Islet precursor cell (in vitro differentiated cells): ENCODE measurements at regions not wholly inside any gene's neighbourhood (a gene's known extent, or its start where the extent isn't known, plus 50 kb on each side); places are given as distances from the start of the nearest gene placed in this dataset.
"Not testable (repeated sequence)": the region's sequence is repeated elsewhere in the genome, so short reads cannot be mapped to it uniquely, and the experiment has no call there.

Experiments
- DNase-seq: peaks from one replicate; pipeline ENCODE4 v3.0.0-alpha.2; 2018

DNA sequence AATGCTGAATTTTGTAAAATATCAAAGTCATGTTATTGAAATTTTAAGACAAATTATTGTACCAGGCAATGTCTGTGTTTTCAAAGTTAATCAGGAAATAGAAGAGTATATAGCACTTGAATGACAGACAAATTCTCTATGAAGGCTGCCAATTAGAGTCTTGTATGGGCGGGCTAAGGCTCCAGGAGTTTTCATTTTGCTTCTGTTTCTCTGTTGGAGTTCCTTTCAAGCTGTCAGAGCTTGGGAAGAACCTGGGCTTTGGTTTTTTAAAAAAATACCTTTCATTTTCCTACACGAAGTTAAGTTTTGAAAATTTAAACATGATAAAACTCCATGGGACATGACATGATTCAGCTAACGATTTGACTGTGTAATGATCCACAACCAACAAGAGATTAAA, 339.0 kb upstream of the KCNH7 start:
- DNase-seq = no peak

DNA sequence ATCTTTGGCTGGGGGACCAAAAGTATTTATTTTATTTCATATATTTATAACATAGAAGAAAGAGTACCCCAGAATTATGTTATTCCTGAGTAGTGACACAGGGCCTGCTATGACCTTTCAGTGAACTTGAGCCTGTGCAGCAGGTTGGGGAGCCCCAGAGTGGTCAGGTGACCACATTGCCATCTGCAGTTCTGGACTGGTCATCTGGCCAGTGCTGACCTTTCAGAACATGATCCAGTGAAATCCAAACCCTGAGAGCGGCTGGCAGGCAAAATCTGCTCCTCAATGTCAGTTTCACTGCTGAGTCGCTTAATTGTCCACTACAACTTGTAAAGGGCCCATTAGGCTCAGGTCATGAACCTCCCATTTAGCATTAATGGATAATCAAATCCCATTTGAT, 336.7 kb upstream of the KCNH7 start:
- no peak for DNase-seq

DNA sequence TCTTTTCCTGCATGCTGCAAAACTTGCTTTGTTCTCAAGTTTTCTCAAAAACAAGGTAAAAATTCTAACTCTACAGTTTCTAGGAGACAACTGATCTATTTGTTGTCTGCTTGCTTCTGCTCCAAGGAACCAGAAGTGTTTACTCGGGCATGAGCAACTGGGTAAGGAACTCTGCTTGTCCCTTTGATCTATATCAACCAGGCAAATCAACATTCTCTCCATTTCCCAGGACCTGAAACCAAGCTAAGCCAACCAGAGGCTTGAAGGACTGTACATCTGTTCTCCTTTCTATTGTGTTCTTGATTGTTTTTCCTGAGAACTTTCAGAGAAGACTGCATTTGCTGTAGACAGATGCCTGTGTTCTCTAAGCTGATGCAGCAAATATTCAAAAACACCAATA, 335.0 kb upstream of the KCNH7 start:
- peak; percentile 74 for DNase-seq

DNA sequence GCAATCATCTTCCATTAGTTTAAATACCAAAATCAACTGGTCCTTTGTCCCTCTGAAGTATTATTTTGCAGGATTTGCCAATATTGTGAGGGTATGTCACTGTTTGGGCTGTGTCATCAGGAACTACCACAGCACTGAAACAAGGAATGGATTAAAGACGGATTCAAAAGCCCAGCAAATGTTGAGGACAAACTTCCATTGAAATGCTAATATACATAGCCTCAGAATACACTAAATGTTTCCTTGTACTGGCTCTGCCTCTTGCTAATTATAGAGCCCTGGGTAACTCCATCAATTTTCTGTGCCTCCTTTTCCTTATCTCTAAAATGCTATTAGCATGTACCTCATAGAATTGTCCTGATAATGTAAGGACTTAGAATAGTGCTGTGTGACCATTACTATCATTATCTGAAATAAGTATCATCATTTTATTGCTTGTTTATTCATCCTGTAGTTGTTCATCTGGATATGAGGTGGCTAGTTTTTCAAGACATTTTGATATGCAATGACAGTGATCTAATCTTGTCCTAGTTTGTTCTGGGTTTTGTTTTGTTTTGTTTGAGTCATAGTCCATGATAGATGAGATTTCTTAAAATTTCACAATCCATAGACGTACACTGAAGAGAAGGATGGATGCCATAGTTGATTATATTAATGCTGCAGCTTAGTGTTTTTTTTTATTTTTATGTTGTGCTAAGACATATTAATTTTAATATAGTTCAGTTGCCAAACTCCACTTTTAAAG, 333.4 kb upstream of the KCNH7 start:
- DNase-seq = no peak

DNA sequence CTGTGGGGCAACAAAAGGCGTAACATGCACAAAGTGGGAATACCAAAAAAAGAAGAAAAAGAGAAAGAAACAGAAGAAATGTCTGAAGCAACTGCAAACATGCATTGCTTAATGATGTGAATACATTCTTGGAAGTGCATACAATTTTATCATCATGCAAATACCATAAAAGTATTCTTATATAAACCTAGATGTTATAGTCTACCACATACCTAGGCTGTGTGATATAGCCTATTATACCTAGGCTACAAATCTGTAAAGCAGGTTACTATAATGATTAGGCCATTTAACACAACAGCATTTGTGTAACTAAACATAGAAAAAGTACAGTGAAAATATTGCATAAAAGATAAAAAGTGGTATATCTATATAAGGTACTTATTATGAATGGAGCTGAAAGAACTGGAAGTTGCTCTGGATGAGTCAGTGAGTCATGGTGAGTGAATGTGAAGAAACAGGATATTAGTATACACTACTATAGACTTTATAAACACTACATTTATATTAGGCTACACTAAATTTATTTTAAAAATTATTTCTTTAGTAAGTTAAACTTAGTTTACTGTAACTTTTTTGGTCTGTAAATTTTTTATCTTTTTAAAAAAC, 319.4 kb upstream of the KCNH7 start:
- no peak for DNase-seq

DNA sequence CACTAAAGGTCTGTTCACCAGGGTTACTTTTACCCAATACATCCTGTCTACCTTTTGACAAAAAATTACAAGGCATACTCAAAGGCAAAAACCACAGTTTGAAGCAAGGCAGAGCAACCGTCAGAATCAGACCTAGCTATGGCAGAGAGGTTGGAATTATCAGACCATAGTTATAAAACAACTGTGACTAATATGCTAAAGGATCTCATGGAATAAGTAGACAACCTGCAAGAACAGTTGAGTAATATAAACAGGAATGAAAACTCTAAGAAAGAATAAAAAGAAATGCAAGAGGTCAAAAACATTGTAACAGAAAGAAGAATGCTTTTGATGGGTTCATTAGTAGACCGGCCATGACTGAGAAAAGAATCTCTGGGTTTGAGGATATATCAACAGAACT, 318.8 kb upstream of the KCNH7 start:
- DNase-seq = no peak

DNA sequence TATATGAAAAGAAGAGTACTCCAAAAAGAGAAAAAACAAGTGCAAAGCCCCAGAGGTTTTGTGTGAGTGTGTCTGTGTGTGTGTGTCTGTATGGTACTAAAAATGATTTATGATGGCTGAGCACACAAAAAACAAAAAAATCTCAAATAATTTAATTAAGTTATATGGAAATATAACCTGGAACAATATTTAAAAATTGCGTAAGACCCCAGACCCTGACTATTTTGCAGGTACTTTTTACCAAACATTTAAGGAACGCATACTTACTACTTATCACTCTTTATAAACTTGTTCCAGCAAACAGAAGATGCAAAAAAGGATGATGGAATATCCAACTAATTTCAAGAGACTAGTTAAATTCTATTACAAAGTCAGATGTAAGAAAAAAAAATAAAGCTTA, 317.4 kb upstream of the KCNH7 start:
- DNase-seq = no peak

DNA sequence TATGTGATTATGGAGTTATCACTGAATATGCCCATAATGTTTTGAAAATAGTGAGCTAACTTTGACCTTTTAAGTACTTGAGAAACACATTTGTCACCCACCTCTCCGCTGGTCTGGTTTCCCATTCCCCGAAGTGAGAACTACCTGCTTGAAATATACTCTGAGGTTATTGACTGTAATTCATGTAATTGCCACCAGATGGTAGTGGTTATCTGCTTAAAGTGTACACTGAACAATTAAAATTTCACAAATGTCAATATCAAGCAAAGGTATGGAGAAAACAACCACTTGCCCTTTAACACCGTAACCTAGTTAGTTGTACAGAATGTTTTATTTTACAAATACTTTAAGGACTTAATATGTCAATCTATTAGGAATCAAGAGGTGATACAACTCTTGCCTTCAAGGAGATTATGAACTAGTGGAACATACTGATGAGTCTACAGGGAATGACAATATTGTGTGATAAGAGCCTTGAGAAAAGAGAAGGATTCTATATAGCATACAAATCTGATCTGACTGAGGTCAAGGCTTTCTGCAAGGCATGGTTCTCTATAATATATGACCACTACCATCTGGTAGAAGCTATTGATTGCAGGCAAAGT, 316.8 kb upstream of the KCNH7 start:
- DNase-seq = no peak

DNA sequence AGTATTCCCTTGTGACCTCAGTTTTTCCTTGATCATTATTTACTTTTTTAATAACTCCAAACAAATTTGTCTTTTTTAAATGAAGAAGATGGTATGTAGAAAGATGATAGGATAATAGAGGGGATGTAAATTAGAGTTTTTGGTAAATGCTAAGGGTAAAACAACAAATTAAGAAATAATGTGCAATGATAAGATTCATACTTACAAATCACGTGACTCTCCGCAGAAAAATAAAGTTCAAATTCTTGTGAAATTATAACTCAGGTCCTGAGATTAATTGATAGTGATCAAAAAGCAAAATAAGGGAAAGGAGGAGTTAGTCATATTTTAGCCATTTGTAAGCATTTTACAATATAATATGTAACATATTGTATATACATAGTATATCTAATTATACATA, 304.1 kb upstream of the KCNH7 start:
- DNase-seq = no peak

DNA sequence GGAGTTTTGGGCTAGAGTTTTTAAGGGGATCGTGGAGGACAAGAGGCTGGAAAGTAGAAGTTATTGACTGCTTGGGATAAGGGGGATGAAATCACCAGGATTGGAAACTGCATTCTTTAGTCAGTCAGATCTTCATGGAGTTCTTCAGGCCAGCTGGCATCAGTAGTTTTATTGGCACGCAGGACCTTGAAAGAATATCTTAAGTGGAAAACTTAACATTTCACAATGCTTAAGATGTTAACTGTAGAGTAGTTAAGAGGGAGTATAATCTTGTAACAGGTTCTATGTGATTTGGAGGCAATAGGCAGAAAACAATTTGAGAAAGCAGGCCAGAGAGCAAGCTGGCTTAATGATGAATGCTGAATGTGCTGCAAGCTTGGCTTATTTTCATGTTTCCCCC, 300.4 kb upstream of the KCNH7 start:
- DNase-seq = no peak

DNA sequence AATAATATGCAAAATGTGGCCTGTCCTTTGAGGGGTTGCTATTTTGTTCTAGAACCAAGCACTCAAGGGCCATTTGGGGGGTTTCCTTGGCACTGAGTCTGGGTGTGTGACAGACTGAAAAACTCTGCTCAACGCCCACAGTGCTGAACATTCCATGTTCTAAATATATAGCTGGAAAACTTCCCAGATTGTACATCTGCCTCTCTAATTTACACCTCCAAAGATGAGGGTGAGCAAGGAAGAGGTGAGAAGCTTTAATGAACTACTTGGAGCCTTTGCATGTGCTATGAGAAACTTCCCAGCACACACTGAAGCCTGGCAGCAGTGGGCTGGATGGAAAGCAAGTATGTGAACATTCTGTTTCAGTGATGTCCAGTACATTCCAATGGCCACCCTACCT, 296.7 kb upstream of the KCNH7 start:
- no peak for DNase-seq

DNA sequence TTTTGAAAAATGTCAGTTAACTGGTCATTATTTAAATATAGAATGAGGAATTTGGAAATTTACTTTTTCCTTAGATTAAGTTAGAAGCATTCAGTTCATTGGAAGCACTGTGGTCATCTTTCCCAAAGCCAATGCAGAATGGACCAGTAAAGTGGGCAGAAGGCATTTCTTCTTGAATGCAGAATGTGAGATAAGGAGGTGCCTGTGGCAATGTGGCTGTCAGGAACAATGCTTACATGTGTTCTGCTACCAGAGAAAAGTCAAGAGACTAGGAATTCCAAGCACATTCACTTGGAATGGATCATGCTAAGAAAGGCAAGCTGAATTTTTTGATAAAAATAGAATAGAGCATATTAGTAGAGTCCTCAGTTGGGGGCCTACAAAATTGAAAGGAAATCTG, 295.0 kb upstream of the KCNH7 start:
- peak; percentile 81 for DNase-seq

DNA sequence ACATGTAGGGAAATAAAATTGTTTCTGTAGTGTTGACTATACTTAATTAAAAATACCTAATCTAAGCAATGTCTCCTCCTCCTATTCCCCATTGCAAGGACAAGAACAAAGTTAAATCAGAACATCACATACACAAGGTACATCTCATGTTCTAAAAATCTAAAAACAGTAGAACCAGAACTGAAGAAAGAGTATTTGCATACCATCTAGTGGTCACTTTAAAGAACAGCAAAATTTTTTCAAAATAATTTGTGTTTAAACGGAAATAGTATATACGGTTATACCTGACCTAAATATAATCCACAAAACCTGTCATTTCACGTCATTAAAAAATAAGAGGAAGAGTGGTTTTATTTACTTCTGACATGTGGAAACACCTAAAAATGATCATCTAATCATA, 294.3 kb upstream of the KCNH7 start:
- no peak for DNase-seq

DNA sequence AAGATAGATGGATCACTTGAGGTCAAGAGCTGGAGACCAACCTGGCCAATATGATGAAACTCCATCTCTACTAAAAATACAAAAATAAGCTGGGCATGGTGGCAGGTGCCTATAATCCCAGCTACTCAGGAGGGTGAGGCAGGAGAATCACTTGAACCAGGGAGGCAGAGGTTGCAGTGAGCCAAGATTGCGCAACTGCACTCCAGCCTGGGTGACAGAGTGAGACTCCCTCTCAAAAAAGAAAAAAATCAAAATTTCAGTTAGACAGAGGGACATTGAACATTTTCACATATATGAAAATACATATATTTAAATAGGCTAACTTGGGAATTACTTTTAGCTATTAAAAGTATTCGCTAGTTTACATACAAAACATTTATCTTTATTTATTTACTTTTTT, 293.6 kb upstream of the KCNH7 start:
- not testable (repeated sequence) for DNase-seq

DNA sequence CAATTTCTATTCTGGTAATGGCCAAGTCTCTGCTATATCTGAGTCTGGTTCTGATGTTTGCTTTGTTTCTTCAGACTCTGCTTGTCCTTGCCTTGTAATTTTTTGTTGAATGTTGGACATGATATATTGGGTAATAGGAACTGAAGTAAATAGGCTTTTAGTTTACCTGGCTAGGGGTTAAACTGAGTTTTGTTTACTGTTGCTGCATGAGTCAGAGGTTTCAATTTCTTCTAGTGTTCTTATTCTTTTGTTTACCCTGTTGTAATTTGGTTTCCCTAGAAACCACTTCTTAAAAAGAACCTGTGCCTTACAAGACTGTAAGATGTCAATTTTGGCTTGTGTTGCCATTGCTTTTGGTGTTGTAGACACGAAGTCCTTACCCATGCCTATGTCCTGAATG, 285.0 kb upstream of the KCNH7 start:
- DNase-seq = no peak

DNA sequence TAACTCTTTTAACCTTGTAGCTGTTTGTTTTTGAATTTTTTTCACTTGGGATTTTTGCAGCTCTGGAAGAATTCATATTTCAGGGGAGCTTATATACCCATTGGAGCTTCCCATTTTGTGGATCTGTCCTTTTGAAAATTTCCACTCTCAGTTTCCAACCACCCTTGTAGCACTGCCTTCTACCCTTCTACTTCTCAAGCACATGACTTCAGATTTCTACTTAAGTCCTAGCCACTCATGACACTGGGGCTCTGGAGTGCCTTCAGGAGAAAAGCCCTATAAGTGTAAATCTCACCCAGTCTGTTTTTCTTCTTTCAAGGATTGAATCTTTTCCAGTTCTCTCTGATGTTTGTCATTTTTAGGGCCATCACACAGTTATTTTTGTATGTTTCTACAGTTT, 283.7 kb upstream of the KCNH7 start:
- DNase-seq = no peak

DNA sequence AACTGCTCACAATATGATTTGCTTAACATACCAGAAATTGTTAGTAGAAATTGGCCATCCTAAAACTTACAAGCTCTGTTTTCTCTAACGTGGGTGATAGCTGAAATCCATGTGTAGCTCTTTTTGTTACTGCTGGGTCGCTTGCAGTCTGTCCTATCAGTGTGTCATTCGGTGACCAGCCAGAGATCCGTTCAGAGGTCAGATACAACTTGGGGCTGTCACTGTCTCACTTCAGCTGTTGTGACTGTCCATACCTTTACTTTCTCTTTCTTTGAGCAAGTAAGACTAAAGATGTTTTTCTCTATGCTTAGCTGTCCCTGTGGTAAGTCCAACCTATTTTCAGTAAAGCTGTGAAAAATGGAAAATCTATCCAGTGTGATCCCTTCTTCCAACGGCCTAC, 282.9 kb upstream of the KCNH7 start:
- no peak for DNase-seq

DNA sequence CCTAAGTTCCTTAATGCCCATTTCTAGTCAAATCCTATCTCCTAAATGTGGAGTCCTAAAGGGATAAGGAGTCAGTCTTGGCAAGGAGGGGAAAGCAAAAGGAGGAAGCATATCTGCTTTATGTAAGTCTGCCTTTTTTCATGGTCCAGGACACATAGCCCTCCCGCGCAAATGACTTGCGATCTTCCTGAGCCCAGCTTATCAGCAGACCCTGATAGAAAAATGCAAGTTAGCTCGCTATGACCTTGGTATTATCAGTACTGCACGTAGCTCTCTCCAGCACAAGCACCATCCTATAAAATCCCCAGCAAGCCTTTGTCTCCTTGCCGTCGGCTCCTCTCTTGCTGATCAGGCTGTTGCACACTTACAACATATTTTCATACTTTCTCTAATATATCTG, 281.4 kb upstream of the KCNH7 start:
- DNase-seq = no peak

DNA sequence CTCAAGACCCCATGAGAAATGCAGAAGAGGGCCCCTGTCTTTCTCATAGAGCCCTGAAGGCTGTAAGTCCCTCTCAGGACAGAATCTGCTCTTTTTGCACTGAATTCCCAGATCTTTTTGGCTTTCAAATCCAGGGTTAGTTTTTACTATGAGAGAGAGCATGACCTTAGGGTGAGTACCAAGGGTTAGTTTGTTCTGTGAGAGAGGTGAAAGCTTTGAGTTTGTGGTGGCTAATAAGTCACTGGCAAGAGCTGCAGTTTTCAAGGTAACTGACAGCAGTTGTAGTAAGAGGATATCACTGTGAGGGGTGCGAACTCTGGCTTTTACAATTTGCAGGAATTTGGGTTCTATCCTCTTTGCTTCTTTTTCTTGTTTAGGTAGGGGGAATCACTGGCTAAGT, 248.4 kb upstream of the KCNH7 start:
- DNase-seq = no peak

DNA sequence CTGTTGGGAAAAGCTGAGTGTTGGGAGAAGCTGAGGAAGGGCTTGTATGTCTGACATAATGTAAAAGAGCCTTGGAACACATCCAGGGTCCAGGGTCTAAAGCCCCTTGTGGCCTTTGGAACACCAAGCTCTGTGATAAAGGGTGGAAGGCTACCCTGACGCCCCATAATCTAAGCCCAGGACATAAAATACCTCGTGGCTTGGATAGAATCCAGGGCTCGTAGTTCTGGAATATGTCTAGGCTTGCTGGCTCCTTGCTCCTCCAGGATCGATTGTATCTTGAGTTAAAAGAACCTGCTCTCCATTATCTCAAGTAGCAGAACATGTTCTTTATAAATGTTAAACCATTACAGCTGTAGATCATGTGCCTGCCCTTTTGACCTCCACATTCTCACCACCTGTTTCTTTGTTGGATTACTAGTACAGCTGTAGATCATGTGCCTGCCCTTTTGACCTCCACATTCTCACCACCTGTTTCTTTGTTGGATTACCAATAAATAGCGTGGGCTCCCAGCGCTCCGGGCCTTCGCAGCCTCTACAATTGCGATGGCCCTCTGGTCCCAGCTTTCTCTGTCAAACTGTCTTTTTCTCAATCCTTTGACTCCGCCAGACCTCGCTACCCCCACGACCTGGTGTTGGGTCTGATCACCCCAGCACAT, 246.9 kb upstream of the KCNH7 start:
- DNase-seq = not testable (repeated sequence)

DNA sequence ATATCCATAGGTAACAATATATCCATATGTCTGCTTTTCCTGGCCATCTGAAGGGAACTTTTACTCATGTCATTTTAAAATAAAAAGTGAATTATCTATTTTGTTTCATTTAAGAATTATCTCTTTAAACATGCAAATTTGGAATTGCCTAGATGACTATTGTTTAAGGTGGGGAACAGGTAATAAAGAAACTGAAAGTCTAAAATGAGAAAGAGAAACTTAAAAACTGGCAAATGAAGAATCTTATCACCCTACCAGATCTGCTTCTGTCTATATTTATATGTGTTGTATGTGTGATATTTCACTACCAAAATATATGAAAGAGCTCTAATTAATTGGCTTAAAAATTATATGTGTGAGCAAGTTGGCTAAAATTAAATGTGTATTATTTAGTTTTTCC, 243.2 kb upstream of the KCNH7 start:
- DNase-seq = no peak

DNA sequence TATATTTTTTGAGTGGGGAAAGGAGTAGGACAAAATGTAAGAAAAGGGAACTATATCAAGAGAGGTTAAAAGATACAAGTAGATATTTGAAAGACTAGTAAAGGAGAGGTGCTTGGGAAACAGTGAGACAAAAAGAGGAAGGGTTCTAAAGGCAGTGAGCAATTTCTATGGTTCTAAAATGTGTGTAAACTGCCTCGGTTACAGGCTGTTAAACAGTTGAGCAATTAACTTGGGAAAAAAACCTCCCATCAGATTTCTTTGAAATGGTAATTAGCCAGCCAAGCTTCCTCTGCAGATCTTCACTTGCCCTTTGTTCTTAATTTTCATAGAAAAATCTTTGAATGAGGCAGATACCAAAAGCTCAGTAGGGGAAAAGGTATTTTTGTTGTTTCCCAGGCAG, 238.7 kb upstream of the KCNH7 start:
- no peak for DNase-seq

DNA sequence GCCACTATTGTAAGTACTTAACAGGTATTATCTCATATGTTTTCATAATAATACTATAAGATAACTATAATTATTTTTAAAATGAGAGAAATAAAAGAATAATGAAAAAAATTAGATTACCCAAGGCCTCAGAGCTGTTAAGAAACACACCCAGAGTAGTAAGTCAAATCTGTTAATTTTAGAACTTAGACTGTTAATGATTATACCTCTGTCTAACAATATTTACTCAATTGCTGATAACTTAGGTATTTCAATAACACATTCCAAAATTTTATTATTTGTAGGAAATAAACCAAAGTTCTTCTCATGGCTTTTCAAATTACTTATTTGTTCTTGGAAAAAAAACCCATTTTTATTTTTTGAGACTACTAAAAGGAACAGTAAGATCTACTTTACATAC, 227.5 kb upstream of the KCNH7 start:
- no peak for DNase-seq

DNA sequence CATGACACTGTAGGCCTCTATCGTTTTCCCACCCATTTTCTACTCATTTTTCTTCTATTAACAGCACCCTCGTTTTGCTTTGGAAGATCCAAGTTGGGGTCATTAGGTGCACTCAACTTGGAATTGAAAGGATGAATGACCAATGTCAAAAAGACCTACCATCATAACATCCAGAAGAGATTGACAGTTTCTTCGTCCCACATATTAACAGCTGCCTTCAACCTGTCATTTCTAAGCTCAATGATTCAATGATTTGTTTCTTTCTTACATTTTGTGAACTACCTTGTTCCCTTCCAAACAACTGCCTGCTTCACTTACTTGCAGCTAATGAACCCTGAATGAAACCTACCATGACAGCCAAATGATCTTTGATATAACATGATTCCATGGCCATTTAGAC, 224.0 kb upstream of the KCNH7 start:
- DNase-seq = no peak
